Testis (tissue), 2 donors: ENCODE measurements at regions not wholly inside any gene's neighbourhood (a gene's known extent, or its start where the extent isn't known, plus 50 kb on each side); places are given as distances from the start of the nearest gene placed in this dataset.

Experiments
- CTCF ChIP-seq, 3 experiments: fragments of 450-650 bp in 2 of 3; fragments of 200-600 bp in 1 of 3; sonication (generic) in 1 of 3; IDR thresholded peaks; one replicate each; pipeline ENCODE4 v1.5.1; 2016 to 2019; ENCODE audit warnings: antibody characterized with exemption in 3 of 3, mild to moderate bottlenecking in 2 of 3, moderate library complexity in 1 of 3
- POLR2A ChIP-seq: fragments of 450-650 bp; IDR thresholded peaks from one replicate; pipeline ENCODE4 v1.6.1; 2017; ENCODE audit warnings: antibody characterized with exemption, mild to moderate bottlenecking, moderate library complexity

GRCh38 chr4:10981096-10981495 lies 296.5 kb upstream of the CLNK start:
- TF ChIP-seq CTCF (IDR thresholded peaks at IDR 0.05) (no peak), POLR2A (no peak)
